Kidney tubule cell (primary cell): ENCODE measurements at regions not wholly inside any gene's neighbourhood (a gene's known extent, or its start where the extent isn't known, plus 50 kb on each side); places are given as distances from the start of the nearest gene placed in this dataset.

Experiments used
- DNase-seq: peaks from one replicate; pipeline ENCODE4 v3.0.0-alpha.2; 2018; ENCODE audit warnings: low spot score

DNA sequence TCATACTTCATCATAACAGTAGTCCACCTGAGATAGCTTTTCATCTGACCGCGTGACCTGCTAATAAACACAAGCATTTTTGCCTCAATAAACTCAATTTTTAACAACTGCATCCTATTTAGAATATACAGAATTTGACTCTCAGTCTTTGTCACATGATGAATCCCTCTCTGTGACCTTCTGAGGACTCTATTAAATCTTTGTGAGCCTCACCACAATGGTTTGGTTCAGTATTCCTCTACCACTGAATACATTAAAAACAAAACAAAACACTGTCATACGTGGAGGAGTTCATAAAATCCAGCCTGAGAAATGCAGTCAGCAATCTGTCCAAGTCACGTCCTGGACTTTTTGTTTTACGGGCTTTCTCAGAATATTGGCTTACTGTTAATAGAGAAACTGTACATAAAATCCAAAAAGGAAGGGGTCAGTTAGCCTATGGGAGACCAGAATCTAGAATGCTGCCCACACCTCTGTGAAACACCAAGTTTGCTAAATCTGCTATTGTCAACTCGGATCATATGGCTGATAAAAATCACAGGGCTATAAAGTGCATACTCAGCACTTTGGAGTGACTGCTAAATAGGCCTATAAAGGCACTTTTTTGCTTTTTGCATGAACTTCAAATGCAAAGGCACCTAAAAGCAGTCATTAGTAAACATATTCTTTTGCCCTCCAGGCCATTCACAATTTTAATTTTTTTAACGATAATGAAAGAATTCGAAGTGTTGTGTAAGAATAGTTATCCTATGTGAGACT lies 190.3 kb upstream of the HDDC2 start:
- DNase-seq = no peak

DNA sequence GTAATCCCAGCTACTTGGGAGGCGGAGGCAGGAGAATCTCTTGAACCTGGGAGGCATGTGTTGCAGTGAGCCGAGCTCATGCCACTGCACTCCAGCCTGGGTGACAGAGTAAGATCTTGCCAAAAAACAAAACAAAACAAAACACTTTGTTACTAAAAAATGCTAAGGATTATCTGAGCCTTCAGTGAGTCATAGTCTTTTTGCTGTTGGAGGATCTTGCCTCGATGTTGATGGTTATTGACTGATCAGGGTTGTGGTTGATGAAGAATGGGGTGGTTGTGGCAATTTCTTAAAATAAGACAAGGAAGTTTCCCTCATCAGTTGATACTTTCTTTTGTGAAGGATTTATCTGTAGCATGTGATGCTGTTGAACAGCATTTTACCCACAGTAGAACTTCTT lies 196.8 kb upstream of the HDDC2 start:
- DNase-seq = no peak

DNA sequence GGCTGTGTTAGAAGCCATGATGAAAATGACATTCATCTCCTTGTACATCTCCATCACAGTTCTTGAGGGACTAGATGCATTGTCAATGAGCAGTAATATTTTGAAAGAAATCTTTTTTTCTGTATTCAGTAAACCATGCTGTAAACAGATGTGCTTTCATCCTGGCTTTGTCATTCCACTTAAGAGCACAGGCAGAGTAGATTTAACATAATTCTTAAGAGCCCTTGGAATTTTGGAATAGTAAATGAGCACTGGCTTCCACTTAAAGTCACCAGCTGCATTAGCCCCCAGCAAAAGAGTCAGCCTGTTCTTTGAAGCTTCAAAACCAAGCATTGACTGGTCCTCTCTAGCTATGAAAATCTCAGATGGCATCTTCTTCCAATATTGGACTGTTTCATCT lies 197.8 kb upstream of the HDDC2 start:
- no peak for DNase-seq

- DNase-seq = no peak
Observed at GRCh38 chr6:125503181-125503580, 201.4 kb upstream of the HDDC2 start.

- peak; percentile 73 for DNase-seq
Observed at GRCh38 chr6:125507987-125508655, 206.4 kb upstream of the HDDC2 start.

DNA sequence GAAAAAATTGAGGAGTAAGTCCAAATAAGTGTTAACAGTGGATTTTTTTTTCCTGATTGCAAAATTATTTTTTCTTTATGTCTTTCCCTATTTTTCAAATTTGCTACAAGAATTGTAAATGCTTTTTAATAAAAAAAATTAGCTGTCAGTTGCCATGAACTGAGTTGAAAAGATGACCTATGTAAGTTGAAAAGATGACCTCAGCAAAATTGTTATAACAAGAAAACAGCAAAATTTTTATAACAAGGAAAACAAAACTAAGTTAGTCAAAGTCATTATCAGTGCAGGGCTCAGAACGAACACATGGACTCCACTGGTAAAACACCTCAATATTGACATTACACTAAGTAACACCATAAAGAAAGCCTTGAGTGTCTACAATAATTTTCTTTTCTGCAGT lies 207.0 kb upstream of the HDDC2 start:
- no peak for DNase-seq

GRCh38 chr6:125509477-125509876 lies 207.7 kb upstream of the HDDC2 start:
- DNase-seq = no peak

DNA sequence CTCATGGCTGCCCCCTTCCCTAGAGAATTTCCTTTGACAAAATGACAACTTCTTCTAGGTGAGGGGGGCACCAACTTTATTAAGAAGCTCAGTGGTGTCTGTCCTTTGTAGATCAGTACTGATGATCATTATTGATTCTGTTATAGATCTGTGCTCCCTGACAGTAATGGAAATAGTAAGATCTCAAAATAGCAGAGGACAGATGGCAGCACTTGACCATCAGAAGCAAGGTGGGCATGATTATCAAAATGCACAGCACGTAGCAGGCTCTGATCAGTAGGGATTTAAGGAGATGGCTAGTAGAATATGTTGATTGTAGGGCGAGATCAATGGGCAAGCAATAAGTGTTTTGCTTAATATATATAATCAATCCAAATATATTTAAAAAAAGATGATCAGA lies 208.6 kb upstream of the HDDC2 start:
- no peak for DNase-seq

DNA sequence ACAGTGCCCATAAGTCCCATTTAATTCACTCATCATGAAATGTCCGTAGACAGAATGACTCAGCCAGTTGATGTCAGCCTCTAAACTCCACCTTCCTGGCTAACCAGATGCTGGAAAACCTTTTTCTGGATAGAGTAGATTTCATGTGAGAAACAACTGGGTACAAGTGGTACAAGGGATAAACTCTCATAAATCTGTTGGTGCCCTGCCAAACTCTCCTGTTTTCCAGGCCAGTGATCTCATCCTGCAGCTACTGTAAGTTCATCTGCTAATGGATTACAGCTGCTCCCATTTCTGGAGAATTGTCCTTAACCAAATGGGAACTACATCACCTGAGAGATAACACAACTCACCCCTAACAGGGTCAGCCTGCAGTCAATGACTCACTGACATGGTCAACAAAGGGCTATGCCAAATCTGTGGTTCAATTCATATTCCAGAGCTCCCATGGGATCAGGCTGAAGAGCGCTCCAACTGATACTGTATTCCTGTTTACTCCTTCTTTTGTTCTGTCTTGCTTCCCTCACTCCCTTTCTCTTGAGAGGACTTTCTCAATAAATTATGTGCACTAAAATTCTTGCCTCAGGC lies 210.1 kb upstream of the HDDC2 start:
- peak; percentile 68 for DNase-seq

DNA sequence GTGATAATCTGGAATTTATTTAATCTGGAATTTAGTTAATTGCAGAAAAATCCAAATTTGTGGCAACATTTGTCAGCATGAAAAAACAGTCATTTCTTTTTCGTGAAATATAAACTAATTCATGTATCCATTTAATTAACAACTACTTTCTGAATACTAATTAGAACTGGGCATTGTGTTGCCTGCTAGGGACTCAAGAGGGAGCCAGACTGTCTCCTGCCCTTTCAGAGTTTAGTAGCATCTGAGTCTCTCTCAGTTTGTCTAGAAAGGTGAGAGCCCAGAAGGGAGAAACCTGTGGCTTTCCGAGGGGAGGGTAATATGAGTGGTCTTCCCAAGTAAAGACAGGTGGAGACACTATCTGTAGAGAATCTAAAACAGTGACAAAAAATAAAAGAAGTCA lies 210.9 kb upstream of the HDDC2 start:
- DNase-seq = no peak

GRCh38 chr6:125513978-125514377 lies 212.2 kb upstream of the HDDC2 start:
- DNase-seq = no peak

DNA sequence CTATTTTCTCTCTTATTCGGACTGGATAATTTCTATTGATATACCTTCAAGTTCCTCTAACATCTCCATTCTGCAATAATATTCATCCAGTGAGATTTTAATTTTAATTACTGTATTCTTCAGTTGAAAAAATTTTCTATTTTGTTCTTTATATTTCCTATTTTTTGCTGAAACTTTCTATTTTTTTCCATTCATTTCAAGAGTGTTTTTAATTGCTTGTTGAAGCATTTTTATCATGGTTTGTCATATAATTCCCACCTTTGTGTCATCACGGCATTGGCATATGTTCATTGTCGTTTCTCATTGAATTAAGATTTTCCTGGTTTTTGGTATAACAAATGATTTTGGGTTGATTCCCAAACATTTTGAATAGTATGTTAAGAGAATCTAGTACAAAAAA lies 214.9 kb upstream of the HDDC2 start:
- no peak for DNase-seq

DNA sequence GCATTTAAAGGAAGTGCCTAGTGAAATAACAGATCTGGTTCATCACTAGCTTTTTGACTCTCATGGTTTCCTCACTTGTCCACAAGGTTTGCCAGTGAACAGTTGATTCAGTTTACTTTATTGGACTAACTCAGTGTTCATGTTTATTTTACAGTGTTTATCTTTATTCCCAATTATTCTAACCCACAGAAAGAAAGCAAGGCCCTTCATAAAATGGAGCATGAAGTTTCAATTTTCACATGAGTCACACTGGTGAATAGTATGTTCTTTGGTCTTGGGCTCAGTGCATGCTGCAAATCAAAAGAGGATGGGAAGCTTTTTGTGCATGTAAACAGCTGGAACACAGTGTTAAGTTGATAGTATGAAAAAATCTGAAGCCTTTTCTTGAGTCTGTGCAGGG lies 217.6 kb upstream of the HDDC2 start:
- DNase-seq = no peak

- DNase-seq = no peak
Observed at GRCh38 chr6:125524356-125524755, 222.6 kb upstream of the HDDC2 start.

- DNase-seq = no peak
Observed at GRCh38 chr6:125526007-125526720, 223.3 kb upstream of the HEY2 start.

DNA sequence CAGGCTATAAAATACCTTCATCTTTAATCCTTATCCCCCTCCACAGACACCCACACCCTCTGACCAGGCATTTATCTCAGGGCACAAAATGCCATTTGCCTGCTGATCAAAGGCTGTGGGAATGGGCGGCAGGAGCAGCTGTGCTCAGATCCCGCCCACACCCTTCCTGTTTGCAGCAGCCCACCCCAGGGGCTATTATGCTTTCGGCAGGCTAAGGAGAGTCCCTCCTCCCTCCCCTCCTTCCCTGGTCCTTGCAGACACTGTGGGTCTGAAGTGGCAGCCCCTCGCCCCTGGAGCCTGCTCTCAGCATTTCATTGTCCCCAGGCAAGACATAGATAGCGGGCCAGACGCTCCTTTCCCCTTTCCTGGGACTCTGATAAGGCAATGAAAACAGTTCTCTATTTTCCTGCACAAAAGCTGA lies 220.8 kb upstream of the HEY2 start:
- no peak for DNase-seq

- no peak for DNase-seq
Observed at GRCh38 chr6:125529061-125529460, 220.4 kb upstream of the HEY2 start.

- DNase-seq = peak; percentile 41
Observed at GRCh38 chr6:125533710-125534397, 215.6 kb upstream of the HEY2 start.

GRCh38 chr6:125534430-125535263 lies 214.8 kb upstream of the HEY2 start:
- DNase-seq = peak; percentile 4

GRCh38 chr6:125537090-125537489 lies 212.3 kb upstream of the HEY2 start:
- DNase-seq = no peak

GRCh38 chr6:125539892-125540291 lies 209.5 kb upstream of the HEY2 start:
- DNase-seq = no peak
